DMS114 treated with DMSO at 0.1 percent for 48 hours (cell line): ENCODE measurements at regions not wholly inside any gene's neighbourhood (a gene's known extent, or its start where the extent isn't known, plus 50 kb on each side); places are given as distances from the start of the nearest gene placed in this dataset.

Experiments
- DNase-seq: peaks from one replicate; lab custom pipeline; 2025; ENCODE audit not compliant: unreplicated experiment; lab: John Stamatoyannopoulos, UW

- DNase-seq, result no peak
These were observed 708.8 kb downstream of the DHX35 start for GRCh38 chr20:39670988-39671387.

GRCh38 chr20:39669659-39670058, 707.5 kb downstream of the DHX35 start:
- no peak for DNase-seq

DNA sequence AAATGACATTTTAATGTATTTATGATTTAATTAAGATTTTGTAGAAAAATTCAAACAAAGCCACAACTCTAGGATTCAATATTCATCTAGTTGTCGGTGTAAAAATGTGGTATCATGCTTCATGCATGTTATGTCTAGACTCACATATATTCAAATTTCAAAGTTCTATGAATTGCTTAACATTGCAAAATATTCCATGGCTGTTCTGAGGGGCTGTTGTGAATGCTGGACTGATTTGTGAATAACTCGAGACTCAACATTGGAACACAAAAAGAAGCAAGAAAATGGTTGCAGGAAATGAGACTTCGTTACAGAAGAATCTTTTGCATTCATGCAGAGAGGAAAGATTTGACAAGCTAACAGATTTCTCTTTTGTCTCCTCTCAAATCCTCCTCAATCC, 705.9 kb downstream of the DHX35 start:
- no peak for DNase-seq

GRCh38 chr20:39661833-39662232, 699.7 kb downstream of the DHX35 start:
- no peak for DNase-seq

DNA sequence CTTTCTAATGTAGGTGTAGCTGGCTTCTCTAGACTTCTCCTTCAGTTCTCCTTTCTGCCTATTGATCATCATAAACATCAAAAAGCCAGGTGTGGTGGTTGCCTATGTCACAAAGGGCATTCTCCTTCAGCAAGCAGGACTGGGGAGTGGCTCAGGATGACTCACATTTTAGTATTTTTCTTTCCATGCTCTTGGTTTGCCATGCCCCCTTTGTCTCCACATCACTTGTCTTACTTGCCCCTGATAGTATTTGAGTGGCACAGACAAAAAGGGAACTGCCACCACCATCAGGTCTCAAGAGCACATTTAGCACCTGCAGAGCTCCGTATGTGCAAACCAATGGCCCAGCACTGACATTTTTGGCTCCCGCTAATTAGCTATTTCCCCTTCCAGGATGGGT, 698.8 kb downstream of the DHX35 start:
- DNase-seq, result no peak

DNA sequence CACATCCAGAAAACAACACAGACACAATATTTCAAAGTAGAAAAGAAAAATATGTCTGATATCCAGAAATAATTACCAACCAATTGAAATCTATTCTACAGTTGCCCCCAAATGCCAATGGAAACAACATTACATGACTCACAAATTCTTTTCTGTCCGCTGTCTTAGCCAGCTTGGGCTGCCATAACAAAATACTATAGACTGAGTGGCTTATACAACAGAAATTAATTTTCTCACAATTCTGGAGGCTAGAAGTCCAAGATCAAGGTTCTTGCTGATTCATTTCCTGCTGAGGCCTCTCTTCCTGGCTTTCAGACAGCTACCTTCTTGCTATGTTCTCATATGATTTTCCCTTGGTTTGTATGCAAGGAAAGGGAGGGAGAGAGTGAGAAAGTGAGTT, 698.1 kb downstream of the DHX35 start:
- DNase-seq, result no peak

- DNase-seq, result no peak
These were observed 696.7 kb downstream of the DHX35 start for GRCh38 chr20:39658662-39659409.

DNA sequence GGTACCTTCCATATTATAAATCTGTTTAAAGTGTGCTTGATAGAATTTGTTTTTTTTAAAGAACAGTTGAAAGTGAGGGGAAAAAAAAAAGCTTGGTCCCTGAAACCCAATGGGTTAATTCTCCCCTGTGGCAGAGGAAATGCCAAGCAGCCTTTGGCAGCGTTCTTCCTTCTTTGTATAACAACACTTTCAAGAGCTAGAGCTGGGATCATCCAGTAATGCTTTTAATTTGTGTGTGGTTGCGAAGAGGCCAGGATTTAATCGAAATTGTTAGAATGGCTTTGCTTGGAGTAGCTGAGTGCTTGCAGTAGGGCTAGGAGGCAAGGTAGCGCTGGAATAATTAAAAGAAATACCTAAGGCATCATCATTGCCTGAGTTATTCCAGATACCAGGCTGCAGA, 692.0 kb downstream of the DHX35 start:
- no peak for DNase-seq

DNA sequence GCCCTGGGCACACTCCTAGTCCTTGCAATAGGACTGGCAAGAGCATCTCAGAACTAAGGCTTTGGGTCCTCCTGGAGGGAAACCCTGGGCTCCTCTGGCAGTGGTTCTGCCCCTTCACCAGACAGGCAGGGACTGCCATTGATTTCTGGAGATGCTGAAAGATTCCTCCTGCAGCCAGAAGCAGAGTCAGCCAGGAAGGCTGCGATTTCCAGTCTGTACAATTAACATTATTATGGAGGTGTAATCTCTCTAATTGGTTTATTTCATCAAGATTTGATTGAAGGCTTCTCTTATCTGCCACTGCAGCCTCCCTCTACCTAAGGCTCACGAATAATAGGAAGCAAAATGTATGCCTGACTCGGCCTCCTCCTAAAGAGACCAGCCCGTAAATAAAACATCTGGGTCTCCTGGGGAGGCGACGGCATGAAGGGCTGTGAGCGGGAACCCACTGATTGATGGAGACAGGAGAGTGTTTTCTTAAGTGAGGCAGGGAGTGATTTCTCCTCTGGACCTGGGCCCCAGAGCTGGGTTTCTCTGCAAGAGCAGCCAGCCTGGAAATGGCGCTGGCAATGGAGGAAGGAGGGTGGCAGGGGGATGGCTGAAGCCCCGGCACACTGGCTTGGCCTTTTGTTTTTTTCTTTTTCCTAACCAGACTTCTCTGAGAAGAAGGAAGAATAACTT, 689.6 kb downstream of the DHX35 start:
- no peak for DNase-seq

DNA sequence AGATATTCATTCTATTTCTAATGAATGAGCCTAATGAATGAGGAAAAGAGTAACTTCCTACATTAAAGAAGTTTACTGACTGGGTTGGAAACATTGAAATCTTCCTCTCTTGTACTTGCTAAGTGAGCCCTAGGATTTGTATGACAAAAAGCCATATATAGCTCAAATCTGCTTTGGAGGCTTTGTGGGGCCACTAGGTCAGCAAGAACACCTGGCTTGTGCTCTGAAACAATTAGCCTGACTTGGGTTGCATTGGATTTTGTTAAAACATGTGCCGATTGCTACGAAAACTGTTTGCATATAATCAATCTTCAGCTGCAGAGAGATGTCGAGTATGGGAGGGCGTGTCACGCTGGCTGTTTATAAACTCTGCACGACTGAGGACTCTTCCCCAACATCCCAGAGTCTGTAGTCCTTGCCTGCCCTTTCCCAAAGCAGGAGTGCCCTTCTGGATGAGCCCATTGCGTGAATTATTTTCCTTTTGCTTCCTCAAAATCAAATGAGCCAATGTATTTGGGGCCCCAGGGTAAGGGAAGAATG, 684.8 kb downstream of the DHX35 start:
- no peak for DNase-seq

DNA sequence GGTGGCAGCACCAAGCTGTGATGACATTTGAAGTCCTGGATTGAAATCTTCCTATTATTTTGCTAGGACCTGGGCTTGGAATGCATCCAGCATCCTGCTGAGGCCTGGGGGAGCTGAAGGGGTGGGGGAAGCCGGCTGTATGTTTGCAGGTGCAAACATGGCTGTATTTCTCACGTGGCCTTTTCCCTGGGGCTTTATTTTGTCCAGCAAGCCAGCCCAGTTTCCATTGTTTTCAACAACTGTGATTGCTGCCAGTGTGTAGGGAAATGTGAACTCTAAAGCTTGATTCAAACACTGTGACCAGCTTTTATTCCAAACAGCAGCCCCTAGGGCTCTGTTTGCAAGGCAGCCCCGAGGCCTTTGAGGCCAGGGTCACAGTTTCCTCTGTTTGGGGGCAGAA, 683.0 kb downstream of the DHX35 start:
- DNase-seq, result no peak

DNA sequence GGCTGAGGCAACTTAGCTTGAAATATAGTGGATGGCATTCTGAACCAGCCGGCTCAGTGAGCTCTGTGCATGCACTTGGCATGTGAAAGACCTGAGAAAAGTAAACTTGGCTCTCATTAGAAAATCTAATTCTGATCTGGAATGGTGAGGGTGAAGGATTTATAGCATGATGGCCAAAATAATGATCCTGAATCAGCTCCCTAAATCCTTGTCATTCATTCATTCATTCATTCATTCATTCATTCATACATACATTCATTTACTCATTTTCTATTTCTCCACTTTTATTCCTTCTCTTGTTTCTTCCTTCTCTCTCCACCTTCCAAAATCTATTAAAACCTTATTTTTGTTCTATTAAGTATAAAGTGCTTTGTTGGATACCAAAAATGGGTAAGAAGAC, 681.1 kb downstream of the DHX35 start:
- DNase-seq, result no peak

- no peak for DNase-seq
These were observed 679.3 kb downstream of the DHX35 start for GRCh38 chr20:39641423-39641822.

- no peak for DNase-seq
These were observed 678.0 kb downstream of the DHX35 start for GRCh38 chr20:39640147-39640546.

DNA sequence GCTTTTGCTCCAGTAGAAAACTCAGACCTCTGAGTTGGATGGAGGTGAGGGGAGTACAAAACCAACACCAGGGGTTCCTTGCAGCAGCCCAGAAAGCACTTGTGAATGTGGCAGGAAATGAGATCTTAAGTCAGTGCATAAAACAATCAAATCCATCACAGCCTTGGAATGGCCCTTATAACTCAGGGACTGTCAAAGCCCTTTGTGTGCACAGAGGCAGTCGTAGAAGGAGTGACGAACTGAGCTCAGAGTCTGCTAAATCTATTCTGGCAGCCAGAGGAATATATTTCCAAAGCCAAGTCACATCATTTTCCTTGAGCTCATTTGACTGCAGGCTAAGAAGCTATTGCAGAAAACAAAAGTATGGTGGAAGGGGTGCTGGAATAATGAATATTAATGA, 676.6 kb downstream of the DHX35 start:
- no peak for DNase-seq

DNA sequence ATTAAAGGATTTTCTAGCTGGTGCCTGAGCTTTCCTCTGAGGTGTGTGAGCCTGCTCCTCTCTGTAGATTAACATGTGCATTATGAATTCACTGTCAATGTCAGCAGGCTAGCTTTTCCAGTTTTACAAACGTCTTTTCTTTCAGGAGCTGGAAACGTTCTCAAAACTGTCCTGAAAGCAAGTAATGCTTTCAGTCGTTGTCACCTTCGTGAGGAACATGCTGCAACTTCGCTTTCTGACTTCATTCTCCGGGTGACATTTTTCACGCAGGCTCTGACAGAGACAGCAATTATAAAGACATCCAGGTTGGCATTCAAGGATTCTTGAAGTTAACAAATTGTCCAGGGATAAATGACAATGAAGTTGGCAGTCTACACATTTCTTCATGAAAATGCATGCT, 671.5 kb downstream of the DHX35 start:
- DNase-seq, result no peak

- DNase-seq, result no peak
These were observed 670.6 kb downstream of the DHX35 start for GRCh38 chr20:39632757-39633156.

GRCh38 chr20:39632176-39632575, 670.0 kb downstream of the DHX35 start:
- no peak for DNase-seq

DNA sequence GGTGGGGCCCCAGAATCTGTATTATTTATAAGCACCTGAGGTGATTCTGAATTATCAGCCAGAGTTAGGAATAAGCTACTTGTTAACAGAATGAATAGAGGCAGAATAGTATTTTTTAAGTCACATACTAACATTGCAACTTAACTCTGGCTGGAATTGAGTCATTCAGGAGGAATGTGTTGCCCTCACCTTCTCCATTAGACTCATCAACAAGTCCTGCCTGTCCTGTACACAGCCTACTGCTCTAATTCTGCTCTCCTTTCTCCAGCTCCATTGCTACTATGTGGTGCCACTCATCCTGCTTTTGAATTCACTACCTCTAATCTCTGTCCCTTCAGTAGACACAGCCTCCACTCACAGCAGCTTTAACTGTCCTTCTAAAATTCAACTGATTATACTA, 669.4 kb downstream of the DHX35 start:
- DNase-seq, result no peak

DNA sequence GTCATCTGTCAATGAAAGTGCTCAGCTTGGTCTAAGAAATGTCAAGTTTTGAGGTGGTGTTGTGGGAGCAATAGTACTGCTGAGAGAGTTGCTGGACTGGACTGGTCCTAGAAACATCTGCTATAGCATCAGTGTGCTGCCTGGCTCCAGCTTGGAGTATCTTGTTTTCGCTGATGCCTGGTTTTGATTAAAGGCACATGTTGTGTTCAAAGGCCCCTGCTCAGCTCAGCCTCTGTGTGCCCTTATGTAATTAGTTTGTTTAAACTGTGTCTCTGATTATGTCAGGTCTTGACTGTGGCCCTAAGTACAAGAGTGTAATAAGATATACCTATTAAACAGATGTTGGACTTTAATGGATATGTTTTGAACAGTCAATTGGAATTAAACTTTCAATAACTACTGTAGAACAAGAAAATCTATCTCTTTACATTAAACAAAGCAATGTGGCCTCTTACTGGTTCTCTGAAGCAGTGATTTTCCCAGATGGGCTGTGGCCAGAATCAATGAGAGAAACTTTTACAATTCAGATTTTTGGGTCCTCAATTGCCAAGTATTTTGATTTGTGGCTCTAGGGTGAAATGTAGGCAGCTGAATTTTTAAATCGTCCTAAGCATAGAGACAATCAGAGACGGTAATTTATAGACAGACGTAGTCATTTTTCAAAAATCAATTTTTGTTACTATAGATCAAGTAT, 668.2 kb downstream of the DHX35 start:
- DNase-seq, result no peak

DNA sequence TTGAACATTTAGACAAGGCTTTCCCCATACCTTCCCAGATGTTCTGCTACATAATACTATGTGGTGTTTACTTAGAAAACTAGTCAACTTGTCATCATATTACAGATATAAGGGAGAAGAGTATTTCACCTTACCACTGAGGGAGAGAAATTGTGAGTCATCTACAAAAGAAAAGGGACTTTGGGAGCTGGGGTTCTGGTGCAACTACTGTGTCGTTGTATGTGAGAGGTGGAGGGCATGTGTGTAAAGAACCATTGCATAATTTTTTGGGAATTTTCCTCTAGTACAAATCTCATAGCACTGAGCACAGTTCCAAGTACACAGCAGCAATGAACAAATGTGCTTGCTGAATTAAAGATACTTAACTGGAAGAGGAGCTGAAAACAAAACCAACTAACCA, 665.6 kb downstream of the DHX35 start:
- DNase-seq, result no peak

DNA sequence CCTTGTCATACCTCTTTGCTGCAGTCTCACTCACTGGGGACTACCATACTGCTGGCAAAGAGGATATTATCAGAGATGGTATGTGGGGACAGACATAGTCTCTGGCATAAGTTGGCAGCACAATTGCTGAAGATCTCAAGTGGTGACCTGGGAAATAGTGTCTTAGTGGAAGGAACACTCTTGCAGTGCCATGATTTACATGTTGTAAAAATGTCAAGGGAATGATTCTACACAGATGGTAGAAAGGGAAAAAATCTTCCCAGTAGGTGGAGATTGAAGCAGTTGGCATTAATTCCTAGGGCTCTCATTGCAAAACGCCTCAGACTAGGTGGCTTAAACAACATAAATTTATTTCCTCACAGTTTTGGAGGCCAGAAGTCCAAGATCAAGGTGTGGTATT, 662.2 kb downstream of the DHX35 start:
- DNase-seq, result no peak
